Hepatocyte (in vitro differentiated cells): ENCODE measurements at regions not wholly inside any gene's neighbourhood (a gene's known extent, or its start where the extent isn't known, plus 50 kb on each side); places are given as distances from the start of the nearest gene placed in this dataset.

Experiments
- DNase-seq: peaks from one replicate; pipeline ENCODE4 v3.0.0-alpha.2; 2016; ENCODE audit warnings: low spot score
- H2AFZ ChIP-seq: fragments of 200-600 bp; sonication (generic); 2 replicates; pipeline ENCODE4 v1.6.0; 2016; ENCODE audit warnings: antibody characterized with exemption, mild to moderate bottlenecking
- H3K27ac ChIP-seq: fragments of 200-600 bp; sonication (generic); 2 replicates; pipeline ENCODE4 v1.5.1; 2016; ENCODE audit warnings: mild to moderate bottlenecking
- H3K27me3 ChIP-seq: fragments of 200-600 bp; sonication (generic); 2 replicates; pipeline ENCODE4 v1.6.1; 2016
- H3K36me3 ChIP-seq: fragments of 200-600 bp; sonication (generic); replicated peaks from 2 replicates; pipeline ENCODE4 v1.5.1; 2016; ENCODE audit warnings: low read depth; ENCODE audit not compliant: insufficient read depth
- H3K4me1 ChIP-seq: fragments of 200-600 bp; sonication (generic); 2 replicates; pipeline ENCODE4 v1.5.1; 2016; ENCODE audit warnings: mild to moderate bottlenecking, moderate library complexity; ENCODE audit not compliant: insufficient read depth
- H3K4me2 ChIP-seq: fragments of 200-600 bp; sonication (generic); 2 replicates; pipeline ENCODE4 v1.6.0; 2016
- H3K4me3 ChIP-seq: fragments of 200-600 bp; sonication (generic); 2 replicates; pipeline ENCODE4 v1.5.1; 2016; ENCODE audit warnings: mild to moderate bottlenecking
- H3K79me2 ChIP-seq: fragments of 200-600 bp; sonication (generic); 2 replicates; pipeline ENCODE4 v1.6.0; 2017; ENCODE audit warnings: mild to moderate bottlenecking
- H3K9me2 ChIP-seq: fragments of 200-600 bp; sonication (generic); replicated peaks from 2 replicates; pipeline ENCODE4 v1.6.0; 2017; ENCODE audit warnings: mild to moderate bottlenecking; ENCODE audit not compliant: insufficient read depth
- H3K9me3 ChIP-seq: fragments of 200-600 bp; sonication (generic); 2 replicates; pipeline ENCODE4 v1.5.1; 2016; ENCODE audit warnings: low read depth, mild to moderate bottlenecking
- H4K20me1 ChIP-seq: fragments of 200-600 bp; sonication (generic); 2 replicates; pipeline ENCODE4 v1.6.0; 2016; ENCODE audit warnings: mild to moderate bottlenecking; ENCODE audit not compliant: insufficient read depth, poor library complexity, severe bottlenecking
- CTCF ChIP-seq: fragments of 200-600 bp; sonication (generic); IDR thresholded peaks from 2 replicates; pipeline ENCODE4 v1.5.1; 2016; ENCODE audit warnings: antibody characterized with exemption, mild to moderate bottlenecking; ENCODE audit not compliant: poor library complexity
- EZH2 ChIP-seq: fragments of 200-600 bp; sonication (generic); IDR thresholded peaks from 2 replicates; pipeline ENCODE4 v1.6.1; 2016; ENCODE audit warnings: antibody characterized with exemption, mild to moderate bottlenecking, borderline replicate concordance
- EZH2phosphoT487 ChIP-seq: fragments of 200-600 bp; sonication (generic); IDR thresholded peaks from one replicate; pipeline ENCODE4 v1.6.1; 2018; ENCODE audit warnings: antibody characterized with exemption, mild to moderate bottlenecking, low read depth, moderate library complexity; ENCODE audit not compliant: unreplicated experiment, severe bottlenecking
- WGBS: methylation state at CpG from one replicate; pipeline ENCODE4 v1.1.6; 2016; ENCODE audit warnings: low lambda C conversion rate; ENCODE audit errors: missing lambda C conversion rate; 5-methylcytosine and 5-hydroxymethylcytosine counted together

- Histone ChIP-seq H3K79me2 (no peaks in the 10 kb centered on the region), H3K4me2 (no peak overlapping the region), H4K20me1 (no peaks in the 10 kb centered on the region), H3K27me3 (no peaks in the 10 kb centered on the region), H2AFZ (no peak overlapping the region), H3K27ac (no peak overlapping the region), H3K4me3 (no peak overlapping the region), H3K36me3 (no peaks in the 10 kb centered on the region), H3K9me3 (no peaks in the 10 kb centered on the region), H3K9me2 (no peaks in the 10 kb centered on the region), H3K4me1 (no peaks in the 10 kb centered on the region)
- TF ChIP-seq EZH2phosphoT487 = no peak
- no peak for DNase-seq
These were observed 78.5 kb upstream of the CSRP2 start for GRCh38 chr12:76957301-76957700.

- no peak overlapping the region for H3K27ac ChIP-seq
- no peaks in the 10 kb centered on the region for H3K27me3 ChIP-seq
- H3K4me3 ChIP-seq = no peak overlapping the region
- H3K4me2 ChIP-seq = no peak overlapping the region
- H3K9me2 ChIP-seq = no peaks in the 10 kb centered on the region
- DNase-seq = peak; percentile 14
- WGBS = 35% methylated on average over 2 of the region's 2 CpGs
- no peaks in the 10 kb centered on the region for H4K20me1 ChIP-seq
- no peaks in the 10 kb centered on the region for H3K9me3 ChIP-seq
- H2AFZ ChIP-seq = no peak overlapping the region
- H3K4me1 ChIP-seq = no peaks in the 10 kb centered on the region
- no peaks in the 10 kb centered on the region for H3K79me2 ChIP-seq
- no peaks in the 10 kb centered on the region for H3K36me3 ChIP-seq
- no peak for TF ChIP-seq EZH2phosphoT487
These were observed 74.2 kb upstream of the CSRP2 start for GRCh38 chr12:76952995-76953394.

GRCh38 chr12:76948879-76949278 lies 70.1 kb upstream of the CSRP2 start:
- no peak overlapping the region for H3K27ac ChIP-seq

GRCh38 chr12:76947304-76947703 lies 68.5 kb upstream of the CSRP2 start:
- Histone ChIP-seq H3K79me2 (no peaks in the 10 kb centered on the region), H4K20me1 (no peaks in the 10 kb centered on the region), H3K27ac (no peak overlapping the region), H3K9me3 (no peaks in the 10 kb centered on the region), H3K36me3 (no peaks in the 10 kb centered on the region), H3K4me1 (no peaks in the 10 kb centered on the region), H2AFZ (no peak overlapping the region), H3K27me3 (no peaks in the 10 kb centered on the region), H3K9me2 (no peaks in the 10 kb centered on the region), H3K4me2 (no peak overlapping the region), H3K4me3 (no peak overlapping the region)
- TF ChIP-seq EZH2phosphoT487 (no peak), CTCF (no peak), EZH2 (no peak)
- WGBS = 70% methylated on average over 3 of the region's 3 CpGs
- no peak for DNase-seq

More at GRCh38 chr12:76948879-76949278, 70.1 kb upstream of the CSRP2 start:
- TF ChIP-seq EZH2 (no peak), EZH2phosphoT487 (no peak), CTCF (no peak)
- no peaks in the 10 kb centered on the region for H3K9me2 ChIP-seq
- no peaks in the 10 kb centered on the region for H3K27me3 ChIP-seq
- no peaks in the 10 kb centered on the region for H3K79me2 ChIP-seq
- DNase-seq = no peak
- H3K36me3 ChIP-seq = no peaks in the 10 kb centered on the region
- no peak overlapping the region for H3K4me3 ChIP-seq
- no peaks in the 10 kb centered on the region for H3K4me1 ChIP-seq
- H3K9me3 ChIP-seq = no peaks in the 10 kb centered on the region
- no peaks in the 10 kb centered on the region for H4K20me1 ChIP-seq
- H3K4me2 ChIP-seq = no peak overlapping the region
- H2AFZ ChIP-seq = no peak overlapping the region
- 73% methylated on average over 3 of the region's 3 CpGs for WGBS

- H3K79me2 ChIP-seq = no peaks in the 10 kb centered on the region
- no peaks in the 10 kb centered on the region for H3K36me3 ChIP-seq
- 91% methylated on average over 6 of the region's 6 CpGs for WGBS
- H3K4me3 ChIP-seq = no peak overlapping the region
- DNase-seq = no peak
- TF ChIP-seq EZH2phosphoT487 (no peak), CTCF (no peak), EZH2 (no peak)
- no peaks in the 10 kb centered on the region for H3K4me1 ChIP-seq
- H3K9me3 ChIP-seq = no peaks in the 10 kb centered on the region
- H4K20me1 ChIP-seq = no peaks in the 10 kb centered on the region
- no peak overlapping the region for H3K27ac ChIP-seq
- no peaks in the 10 kb centered on the region for H3K27me3 ChIP-seq
- no peaks in the 10 kb centered on the region for H3K9me2 ChIP-seq
- H3K4me2 ChIP-seq = no peak overlapping the region
- H2AFZ ChIP-seq = no peak overlapping the region
These were observed 67.6 kb upstream of the CSRP2 start for GRCh38 chr12:76946446-76946845.
